ENCODE measurements at regions not wholly inside any gene's neighbourhood (a gene's known extent, or its start where the extent isn't known, plus 50 kb on each side); places are given as distances from the start of the nearest gene placed in this dataset.

- H3K27ac Mint-ChIP-seq = peak overlapping the region; percentile 63; the same call in 1 of the 2 replicates
- H3K79me2 ChIP-seq (replicated peaks; ENCODE audit: insufficient read depth) = no peaks in the 10 kb centered on the region
- H3K27ac ChIP-seq (ENCODE audit: low read depth) = no peak overlapping the region; the same call in 1 of the 2 replicates
Observed at GRCh38 chr6:15913573-15913972, 215.3 kb upstream of the MYLIP start.

More at GRCh38 chr6:15913573-15913972, 215.3 kb upstream of the MYLIP start:
- Histone ChIP-seq H3K36me3 (ENCODE audit: insufficient read depth) (no peaks in the 10 kb centered on the region), H3K4me3 (no peak overlapping the region), H2AFZ (no peak overlapping the region), H4K20me1 (replicated peaks; ENCODE audit: insufficient read depth) (no peaks in the 10 kb centered on the region), H3K4me1 (ENCODE audit: insufficient read depth) (peaks cover 64% of the 10 kb centered on the region), H3F3A (replicated peaks; ENCODE audit: low read depth) (no peaks in the 10 kb centered on the region), H3K27me3 (ENCODE audit: insufficient read depth) (no peaks in the 10 kb centered on the region), H3K9me2 (ENCODE audit: insufficient read depth) (no peaks in the 10 kb centered on the region), H3K4me2 (no peak overlapping the region)
- no peak for DNase-seq (ENCODE audit: low spot score)
- Mint-ChIP-seq H3K36me3 (ENCODE audit: low read depth) (peaks cover 5% of the 10 kb centered on the region; the same call in 2 of the 3 replicates), H3K27me3 (ENCODE audit: insufficient read depth, low read depth, poor library complexity) (no peaks in the 10 kb centered on the region), H3K4me3 (no peak overlapping the region), H3K9me3 (no peaks in the 10 kb centered on the region; the same call in 2 of the 3 replicates), H3K4me1 (peaks cover 52% of the 10 kb centered on the region)
- TF ChIP-seq, protein P1, sequence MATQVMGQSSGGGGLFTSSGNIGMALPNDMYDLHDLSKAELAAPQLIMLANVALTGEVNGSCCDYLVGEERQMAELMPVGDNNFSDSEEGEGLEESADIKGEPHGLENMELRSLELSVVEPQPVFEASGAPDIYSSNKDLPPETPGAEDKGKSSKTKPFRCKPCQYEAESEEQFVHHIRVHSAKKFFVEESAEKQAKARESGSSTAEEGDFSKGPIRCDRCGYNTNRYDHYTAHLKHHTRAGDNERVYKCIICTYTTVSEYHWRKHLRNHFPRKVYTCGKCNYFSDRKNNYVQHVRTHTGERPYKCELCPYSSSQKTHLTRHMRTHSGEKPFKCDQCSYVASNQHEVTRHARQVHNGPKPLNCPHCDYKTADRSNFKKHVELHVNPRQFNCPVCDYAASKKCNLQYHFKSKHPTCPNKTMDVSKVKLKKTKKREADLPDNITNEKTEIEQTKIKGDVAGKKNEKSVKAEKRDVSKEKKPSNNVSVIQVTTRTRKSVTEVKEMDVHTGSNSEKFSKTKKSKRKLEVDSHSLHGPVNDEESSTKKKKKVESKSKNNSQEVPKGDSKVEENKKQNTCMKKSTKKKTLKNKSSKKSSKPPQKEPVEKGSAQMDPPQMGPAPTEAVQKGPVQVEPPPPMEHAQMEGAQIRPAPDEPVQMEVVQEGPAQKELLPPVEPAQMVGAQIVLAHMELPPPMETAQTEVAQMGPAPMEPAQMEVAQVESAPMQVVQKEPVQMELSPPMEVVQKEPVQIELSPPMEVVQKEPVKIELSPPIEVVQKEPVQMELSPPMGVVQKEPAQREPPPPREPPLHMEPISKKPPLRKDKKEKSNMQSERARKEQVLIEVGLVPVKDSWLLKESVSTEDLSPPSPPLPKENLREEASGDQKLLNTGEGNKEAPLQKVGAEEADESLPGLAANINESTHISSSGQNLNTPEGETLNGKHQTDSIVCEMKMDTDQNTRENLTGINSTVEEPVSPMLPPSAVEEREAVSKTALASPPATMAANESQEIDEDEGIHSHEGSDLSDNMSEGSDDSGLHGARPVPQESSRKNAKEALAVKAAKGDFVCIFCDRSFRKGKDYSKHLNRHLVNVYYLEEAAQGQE (IDR thresholded peaks at IDR 0.05; ENCODE audit: unreplicated experiment) = no peak
- TF ChIP-seq ZNF114 (CRISPR knock-in tag; IDR thresholded peaks at IDR 0.05) (no peak), CREB1 (CRISPR knock-in tag; IDR thresholded peaks at IDR 0.05; ENCODE audit: low read depth) (no peak), CTCF (conservative IDR thresholded peaks at IDR 0.05; ENCODE audit: low read depth in 2 of 2) (no peak), JUNB (IDR thresholded peaks at IDR 0.05; ENCODE audit: unreplicated experiment) (no peak), STAT1 (IDR thresholded peaks at IDR 0.05; ENCODE audit: unreplicated experiment) (no peak), NANOG (IDR thresholded peaks at IDR 0.05; ENCODE audit: borderline replicate concordance) (no peak), EZH2phosphoT487 (IDR thresholded peaks at IDR 0.05; ENCODE audit: unreplicated experiment) (no peak), ETS1 (IDR thresholded peaks at IDR 0.05) (no peak), ZNF462 (CRISPR knock-in tag; IDR thresholded peaks at IDR 0.05) (no peak), ZNF331 (CRISPR knock-in tag; IDR thresholded peaks at IDR 0.05; ENCODE audit: low read depth) (no peak), EZH2 (IDR thresholded peaks at IDR 0.05; ENCODE audit: low read depth, unreplicated experiment) (no peak)
- ATAC-seq = no peak
